SK-N-SH treated with all-trans-retinoic acid at 6 μM for 48 hours (cell line): ENCODE measurements at regions not wholly inside any gene's neighbourhood (a gene's known extent, or its start where the extent isn't known, plus 50 kb on each side); places are given as distances from the start of the nearest gene placed in this dataset.

Source experiments
- ATAC-seq: fragments of 200-7000 bp; cut with Tn5 transposase; 3 replicates; pipeline ENCODE4 v1.9.1; 2020; ENCODE audit warnings: mild to moderate bottlenecking, moderate library complexity
- ARNTL ChIP-seq: fragments of 450-650 bp; formaldehyde crosslinking; IDR thresholded peaks from 2 replicates; pipeline ENCODE4 v1.5.0; 2020; ENCODE audit warnings: low read depth, mild to moderate bottlenecking, moderate library complexity, borderline replicate concordance
- BACH2 ChIP-seq: fragments of 250-450 bp; sonication (Bioruptor Pico); IDR thresholded peaks from 2 replicates; pipeline ENCODE4 v1.9.0; 2021; ENCODE audit warnings: mild to moderate bottlenecking, borderline replicate concordance
- CSDC2 ChIP-seq: fragments of 250-450 bp; sonication (Bioruptor Pico); IDR thresholded peaks from 2 replicates; pipeline ENCODE4 v1.5.0; 2020; ENCODE audit warnings: mild to moderate bottlenecking, moderate library complexity
- ESRRG ChIP-seq: fragments of 250-450 bp; sonication (Bioruptor Pico); IDR thresholded peaks from 2 replicates; pipeline ENCODE4 v1.6.1; 2021; ENCODE audit warnings: mild to moderate bottlenecking
- OSR1 ChIP-seq: fragments of 250-450 bp; sonication (Bioruptor Pico); IDR thresholded peaks from 2 replicates; pipeline ENCODE4 v1.8.0; 2022; ENCODE audit warnings: moderate library complexity, mild to moderate bottlenecking, inconsistent platforms
- PPARA ChIP-seq: fragments of 250-450 bp; sonication (Bioruptor Pico); IDR thresholded peaks from 2 replicates; pipeline ENCODE4 v1.5.0; 2020; ENCODE audit warnings: mild to moderate bottlenecking, borderline replicate concordance
- RARB ChIP-seq: fragments of 250-450 bp; sonication (Bioruptor Pico); IDR thresholded peaks from 2 replicates; pipeline ENCODE4 v1.8.0; 2021; ENCODE audit warnings: mild to moderate bottlenecking, moderate library complexity
- SNAI2 ChIP-seq: fragments of 250-450 bp; sonication (Bioruptor Pico); IDR thresholded peaks from 2 replicates; pipeline ENCODE4 v1.5.0; 2020; ENCODE audit warnings: mild to moderate bottlenecking, moderate library complexity
- TCF4 ChIP-seq: fragments of 250-450 bp; sonication (Bioruptor Pico); IDR thresholded peaks from 2 replicates; pipeline ENCODE4 v1.8.0; 2021; ENCODE audit warnings: mild to moderate bottlenecking, moderate library complexity, borderline replicate concordance
- TOX ChIP-seq: fragments of 250-450 bp; sonication (Bioruptor Pico); IDR thresholded peaks from 2 replicates; pipeline ENCODE4 v1.8.0; 2021; ENCODE audit warnings: mild to moderate bottlenecking, moderate library complexity, borderline replicate concordance
- ZC3H10 ChIP-seq: fragments of 250-450 bp; sonication (Bioruptor Pico); IDR thresholded peaks from 2 replicates; pipeline ENCODE4 v1.5.1; 2021; ENCODE audit warnings: mild to moderate bottlenecking, moderate library complexity
- ZFP3 ChIP-seq: fragments of 250-450 bp; sonication (Bioruptor Pico); IDR thresholded peaks from 2 replicates; pipeline ENCODE4 v1.5.0; 2020; ENCODE audit warnings: mild to moderate bottlenecking, moderate library complexity
- ZFP30 ChIP-seq: fragments of 450-650 bp; formaldehyde crosslinking; IDR thresholded peaks from 2 replicates; pipeline ENCODE4 v1.5.0; 2022; ENCODE audit warnings: mild to moderate bottlenecking, moderate library complexity
- ZNF565 ChIP-seq: fragments of 450-650 bp; formaldehyde crosslinking; conservative IDR thresholded peaks from 2 replicates; pipeline ENCODE4 v1.5.0; 2020; ENCODE audit warnings: low read depth, mild to moderate bottlenecking, moderate library complexity
- ZNF70 ChIP-seq: fragments of 450-650 bp; formaldehyde crosslinking; IDR thresholded peaks from 2 replicates; pipeline ENCODE4 v1.5.0; 2020; ENCODE audit warnings: mild to moderate bottlenecking, moderate library complexity
- ZNF8 ChIP-seq: fragments of 450-650 bp; formaldehyde crosslinking; IDR thresholded peaks from 2 replicates; pipeline ENCODE4 v1.5.0; 2020; ENCODE audit warnings: mild to moderate bottlenecking, moderate library complexity
- TF ChIP-seq, protein P1 (sequence below): fragments of 250-450 bp; sonication (Bioruptor Pico); IDR thresholded peaks from 2 replicates; pipeline ENCODE4 v1.5.1; 2020; ENCODE audit warnings: low read depth, mild to moderate bottlenecking, moderate library complexity
- TF ChIP-seq, protein P2 (sequence below): fragments of 250-450 bp; sonication (Bioruptor Pico); IDR thresholded peaks from 2 replicates; pipeline ENCODE4 v1.5.0; 2020; ENCODE audit warnings: mild to moderate bottlenecking, moderate library complexity
- TF ChIP-seq, protein P3 (sequence below): fragments of 250-450 bp; sonication (Bioruptor Pico); IDR thresholded peaks from 2 replicates; pipeline ENCODE4 v1.8.0; 2020; ENCODE audit warnings: mild to moderate bottlenecking, moderate library complexity, borderline replicate concordance
- TF ChIP-seq, protein P4 (sequence below): fragments of 250-450 bp; sonication (Bioruptor Pico); IDR thresholded peaks from 2 replicates; pipeline ENCODE4 v1.8.0; 2021; ENCODE audit warnings: low read depth, mild to moderate bottlenecking, moderate library complexity, borderline replicate concordance
- TF ChIP-seq, protein P5 (sequence below): fragments of 250-450 bp; sonication (Bioruptor Pico); IDR thresholded peaks from 2 replicates; pipeline ENCODE4 v1.5.1; 2021; ENCODE audit warnings: mild to moderate bottlenecking, moderate library complexity

DNA sequence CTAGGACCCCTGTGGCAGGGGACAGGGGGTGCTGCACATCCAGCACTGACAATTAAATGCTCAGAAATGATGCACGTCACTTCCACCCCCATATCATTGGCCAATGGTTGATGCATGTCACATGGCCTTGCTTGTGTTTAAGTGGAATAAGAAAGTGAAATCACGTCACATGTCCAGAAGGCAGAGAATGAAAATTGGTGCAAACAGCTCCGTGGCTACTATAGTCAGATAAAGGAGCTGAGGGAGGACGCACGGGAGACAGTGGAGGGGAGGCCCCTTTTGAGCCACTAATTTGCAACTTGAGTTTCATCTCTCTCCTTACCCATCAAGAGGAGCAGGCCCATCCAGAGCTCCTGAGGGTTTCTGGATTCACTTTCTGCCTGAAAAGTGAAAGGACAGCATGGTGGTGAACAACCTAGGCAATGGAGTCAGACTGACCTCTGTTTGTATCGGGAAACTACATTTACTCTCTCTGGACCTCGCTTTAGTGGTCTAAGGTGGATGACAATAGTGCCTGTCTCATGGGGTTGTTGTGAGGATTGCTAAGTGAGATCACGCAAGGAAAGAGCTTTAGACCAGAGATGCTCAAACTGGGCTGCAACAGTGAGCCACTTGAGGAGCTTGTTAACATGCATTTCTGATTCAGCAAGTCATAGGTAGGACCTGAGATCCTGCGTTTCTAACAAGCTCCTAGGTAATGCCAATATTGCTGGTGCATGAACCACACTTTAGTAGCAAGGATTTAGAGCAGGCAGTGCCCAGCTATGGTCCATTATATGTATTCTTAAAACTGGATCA is 133.9 kb upstream of the ADRA1B start (continued):
- TF ChIP-seq, protein P1, sequence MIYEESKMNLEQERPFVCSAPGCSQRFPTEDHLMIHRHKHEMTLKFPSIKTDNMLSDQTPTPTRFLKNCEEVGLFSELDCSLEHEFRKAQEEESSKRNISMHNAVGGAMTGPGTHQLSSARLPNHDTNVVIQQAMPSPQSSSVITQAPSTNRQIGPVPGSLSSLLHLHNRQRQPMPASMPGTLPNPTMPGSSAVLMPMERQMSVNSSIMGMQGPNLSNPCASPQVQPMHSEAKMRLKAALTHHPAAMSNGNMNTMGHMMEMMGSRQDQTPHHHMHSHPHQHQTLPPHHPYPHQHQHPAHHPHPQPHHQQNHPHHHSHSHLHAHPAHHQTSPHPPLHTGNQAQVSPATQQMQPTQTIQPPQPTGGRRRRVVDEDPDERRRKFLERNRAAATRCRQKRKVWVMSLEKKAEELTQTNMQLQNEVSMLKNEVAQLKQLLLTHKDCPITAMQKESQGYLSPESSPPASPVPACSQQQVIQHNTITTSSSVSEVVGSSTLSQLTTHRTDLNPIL (CRISPR knock-in tag): no peak
- TF ChIP-seq ZNF70 (CRISPR knock-in tag): no peak
- TF ChIP-seq SNAI2 (CRISPR knock-in tag): no peak
- no peak for TF ChIP-seq BACH2 (CRISPR knock-in tag)
- no peak for TF ChIP-seq ESRRG
- no peak for TF ChIP-seq TCF4 (CRISPR knock-in tag)

DNA sequence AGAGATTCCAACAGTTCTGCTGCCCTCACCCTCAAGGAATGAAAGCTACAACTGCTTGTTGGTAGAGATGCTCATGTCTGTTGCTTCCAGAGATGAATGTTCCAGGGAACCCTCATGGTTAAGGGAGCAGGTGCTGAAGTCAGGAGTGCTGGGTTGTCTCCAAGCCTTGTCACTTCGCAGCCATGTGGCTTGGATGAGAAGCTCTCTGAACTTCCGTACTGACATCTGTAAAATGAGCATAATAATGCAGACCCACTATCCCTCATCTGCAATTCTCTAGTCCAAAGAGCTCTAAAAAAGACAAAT is 133.3 kb upstream of the ADRA1B start:
- no peak for ATAC-seq
- TF ChIP-seq ARNTL (CRISPR knock-in tag) (no peak), CSDC2 (no peak), OSR1 (CRISPR knock-in tag) (no peak), ZFP30 (CRISPR knock-in tag) (no peak), ZNF8 (CRISPR knock-in tag) (no peak)

DNA sequence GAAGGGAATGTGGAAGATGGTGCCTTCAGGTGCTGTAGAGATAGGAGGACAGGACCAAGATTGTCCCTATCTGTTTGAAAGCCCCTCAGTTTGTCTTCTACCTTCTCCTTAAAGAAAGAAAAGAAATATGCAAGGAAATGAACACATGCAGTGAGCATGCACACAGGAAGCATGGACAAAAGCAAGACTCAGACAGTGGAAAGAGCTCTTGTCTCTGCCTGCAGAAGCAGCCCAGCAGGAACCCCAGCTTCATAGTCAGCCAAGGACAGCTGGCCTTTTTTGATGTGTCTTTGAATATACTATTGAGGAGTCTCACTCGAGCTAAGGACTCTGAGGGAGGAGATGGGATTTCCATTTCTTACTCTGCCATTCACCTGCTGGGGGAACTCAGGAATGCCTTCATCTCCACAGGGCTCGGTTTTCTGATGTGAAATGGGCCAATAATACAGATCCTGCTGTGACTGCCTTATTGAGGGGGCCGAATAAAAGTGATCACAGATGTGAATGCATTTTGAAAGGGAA is 132.5 kb upstream of the ADRA1B start:
- ATAC-seq: no peak
- TF ChIP-seq ZNF8 (CRISPR knock-in tag) (no peak), RARB (no peak), TOX (CRISPR knock-in tag) (no peak), BACH2 (CRISPR knock-in tag) (no peak), PPARA (CRISPR knock-in tag) (no peak), SNAI2 (CRISPR knock-in tag) (no peak), ZNF565 (CRISPR knock-in tag) (no peak), ZFP3 (CRISPR knock-in tag) (no peak), ZFP30 (CRISPR knock-in tag) (no peak), ZC3H10 (no peak), TCF4 (CRISPR knock-in tag) (no peak), ARNTL (CRISPR knock-in tag) (no peak), ZNF70 (CRISPR knock-in tag) (no peak)
- TF ChIP-seq, protein P2, sequence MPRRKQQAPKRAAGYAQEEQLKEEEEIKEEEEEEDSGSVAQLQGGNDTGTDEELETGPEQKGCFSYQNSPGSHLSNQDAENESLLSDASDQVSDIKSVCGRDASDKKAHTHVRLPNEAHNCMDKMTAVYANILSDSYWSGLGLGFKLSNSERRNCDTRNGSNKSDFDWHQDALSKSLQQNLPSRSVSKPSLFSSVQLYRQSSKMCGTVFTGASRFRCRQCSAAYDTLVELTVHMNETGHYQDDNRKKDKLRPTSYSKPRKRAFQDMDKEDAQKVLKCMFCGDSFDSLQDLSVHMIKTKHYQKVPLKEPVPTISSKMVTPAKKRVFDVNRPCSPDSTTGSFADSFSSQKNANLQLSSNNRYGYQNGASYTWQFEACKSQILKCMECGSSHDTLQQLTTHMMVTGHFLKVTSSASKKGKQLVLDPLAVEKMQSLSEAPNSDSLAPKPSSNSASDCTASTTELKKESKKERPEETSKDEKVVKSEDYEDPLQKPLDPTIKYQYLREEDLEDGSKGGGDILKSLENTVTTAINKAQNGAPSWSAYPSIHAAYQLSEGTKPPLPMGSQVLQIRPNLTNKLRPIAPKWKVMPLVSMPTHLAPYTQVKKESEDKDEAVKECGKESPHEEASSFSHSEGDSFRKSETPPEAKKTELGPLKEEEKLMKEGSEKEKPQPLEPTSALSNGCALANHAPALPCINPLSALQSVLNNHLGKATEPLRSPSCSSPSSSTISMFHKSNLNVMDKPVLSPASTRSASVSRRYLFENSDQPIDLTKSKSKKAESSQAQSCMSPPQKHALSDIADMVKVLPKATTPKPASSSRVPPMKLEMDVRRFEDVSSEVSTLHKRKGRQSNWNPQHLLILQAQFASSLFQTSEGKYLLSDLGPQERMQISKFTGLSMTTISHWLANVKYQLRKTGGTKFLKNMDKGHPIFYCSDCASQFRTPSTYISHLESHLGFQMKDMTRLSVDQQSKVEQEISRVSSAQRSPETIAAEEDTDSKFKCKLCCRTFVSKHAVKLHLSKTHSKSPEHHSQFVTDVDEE (CRISPR knock-in tag): no peak
- TF ChIP-seq, protein P3, sequence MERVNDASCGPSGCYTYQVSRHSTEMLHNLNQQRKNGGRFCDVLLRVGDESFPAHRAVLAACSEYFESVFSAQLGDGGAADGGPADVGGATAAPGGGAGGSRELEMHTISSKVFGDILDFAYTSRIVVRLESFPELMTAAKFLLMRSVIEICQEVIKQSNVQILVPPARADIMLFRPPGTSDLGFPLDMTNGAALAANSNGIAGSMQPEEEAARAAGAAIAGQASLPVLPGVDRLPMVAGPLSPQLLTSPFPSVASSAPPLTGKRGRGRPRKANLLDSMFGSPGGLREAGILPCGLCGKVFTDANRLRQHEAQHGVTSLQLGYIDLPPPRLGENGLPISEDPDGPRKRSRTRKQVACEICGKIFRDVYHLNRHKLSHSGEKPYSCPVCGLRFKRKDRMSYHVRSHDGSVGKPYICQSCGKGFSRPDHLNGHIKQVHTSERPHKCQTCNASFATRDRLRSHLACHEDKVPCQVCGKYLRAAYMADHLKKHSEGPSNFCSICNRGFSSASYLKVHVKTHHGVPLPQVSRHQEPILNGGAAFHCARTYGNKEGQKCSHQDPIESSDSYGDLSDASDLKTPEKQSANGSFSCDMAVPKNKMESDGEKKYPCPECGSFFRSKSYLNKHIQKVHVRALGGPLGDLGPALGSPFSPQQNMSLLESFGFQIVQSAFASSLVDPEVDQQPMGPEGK (CRISPR knock-in tag): no peak
- TF ChIP-seq, protein P4, sequence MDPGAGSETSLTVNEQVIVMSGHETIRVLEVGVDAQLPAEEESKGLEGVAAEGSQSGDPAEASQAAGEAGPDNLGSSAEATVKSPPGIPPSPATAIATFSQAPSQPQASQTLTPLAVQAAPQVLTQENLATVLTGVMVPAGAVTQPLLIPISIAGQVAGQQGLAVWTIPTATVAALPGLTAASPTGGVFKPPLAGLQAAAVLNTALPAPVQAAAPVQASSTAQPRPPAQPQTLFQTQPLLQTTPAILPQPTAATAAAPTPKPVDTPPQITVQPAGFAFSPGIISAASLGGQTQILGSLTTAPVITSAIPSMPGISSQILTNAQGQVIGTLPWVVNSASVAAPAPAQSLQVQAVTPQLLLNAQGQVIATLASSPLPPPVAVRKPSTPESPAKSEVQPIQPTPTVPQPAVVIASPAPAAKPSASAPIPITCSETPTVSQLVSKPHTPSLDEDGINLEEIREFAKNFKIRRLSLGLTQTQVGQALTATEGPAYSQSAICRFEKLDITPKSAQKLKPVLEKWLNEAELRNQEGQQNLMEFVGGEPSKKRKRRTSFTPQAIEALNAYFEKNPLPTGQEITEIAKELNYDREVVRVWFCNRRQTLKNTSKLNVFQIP: no peak
- TF ChIP-seq, protein P1 (CRISPR knock-in tag): no peak
- TF ChIP-seq, protein P5, sequence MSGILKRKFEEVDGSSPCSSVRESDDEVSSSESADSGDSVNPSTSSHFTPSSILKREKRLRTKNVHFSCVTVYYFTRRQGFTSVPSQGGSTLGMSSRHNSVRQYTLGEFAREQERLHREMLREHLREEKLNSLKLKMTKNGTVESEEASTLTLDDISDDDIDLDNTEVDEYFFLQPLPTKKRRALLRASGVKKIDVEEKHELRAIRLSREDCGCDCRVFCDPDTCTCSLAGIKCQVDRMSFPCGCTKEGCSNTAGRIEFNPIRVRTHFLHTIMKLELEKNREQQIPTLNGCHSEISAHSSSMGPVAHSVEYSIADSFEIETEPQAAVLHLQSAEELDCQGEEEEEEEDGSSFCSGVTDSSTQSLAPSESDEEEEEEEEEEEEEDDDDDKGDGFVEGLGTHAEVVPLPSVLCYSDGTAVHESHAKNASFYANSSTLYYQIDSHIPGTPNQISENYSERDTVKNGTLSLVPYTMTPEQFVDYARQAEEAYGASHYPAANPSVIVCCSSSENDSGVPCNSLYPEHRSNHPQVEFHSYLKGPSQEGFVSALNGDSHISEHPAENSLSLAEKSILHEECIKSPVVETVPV (CRISPR knock-in tag): no peak
